H1 (cell line): ENCODE measurements at regions not wholly inside any gene's neighbourhood (a gene's known extent, or its start where the extent isn't known, plus 50 kb on each side); places are given as distances from the start of the nearest gene placed in this dataset.

ENCODE experiments used
- CTCF ChIA-PET: fragments of 300-600 bp; sonication (Branson Sonifier 250); formaldehyde crosslinking; loops from one replicate; lab custom pipeline; 2021; ENCODE audit not compliant: partially characterized antibody; lab: Charles Lee
- POLR2A ChIA-PET: fragments of 300-600 bp; sonication (Branson Sonifier 250); formaldehyde crosslinking; loops from one replicate; lab custom pipeline; 2021; ENCODE audit warnings: inconsistent platforms; ENCODE audit not compliant: partially characterized antibody; lab: Charles Lee
- DNase-seq, 2 experiments: peaks; one replicate each; pipeline versions ENCODE4 v3.0.0 to v3.0.0-alpha.2; 2010 to 2022; ENCODE audit warnings: low spot score in 2 of 2, low read depth in 1 of 2, mixed read lengths in 1 of 2
- FAIRE-seq: peaks from 2 replicates; lab custom pipeline; 2011; peaks lifted over from hg19 to GRCh38; lab: Jason Lieb, UNC
- H2AFZ ChIP-seq: 2 replicates; pipeline ENCODE4 v1.8.1; 2012; ENCODE audit warnings: low read length, inconsistent platforms
- H2AK5ac ChIP-seq: 2 replicates; pipeline ENCODE4 v1.6.1; 2013; ENCODE audit warnings: low read depth, low read length
- H2BK120ac ChIP-seq: replicated peaks from 2 replicates; pipeline ENCODE3; 2013; ENCODE audit warnings: low read depth, low read length, inconsistent platforms
- H2BK12ac ChIP-seq: 2 replicates; pipeline ENCODE4 v1.6.1; 2013; ENCODE audit warnings: low read depth, low read length
- H2BK15ac ChIP-seq: 2 replicates; pipeline ENCODE4 v1.6.1; 2013; ENCODE audit warnings: low read length
- H2BK20ac ChIP-seq: 2 replicates; pipeline ENCODE4 v1.6.1; 2013; ENCODE audit warnings: low read length
- H2BK5ac ChIP-seq: 2 replicates; pipeline ENCODE4 v1.6.1; 2013; ENCODE audit warnings: low read depth, low read length
- H3K14ac ChIP-seq: 2 replicates; pipeline ENCODE4 v1.6.1; 2013; ENCODE audit warnings: inconsistent platforms; ENCODE audit not compliant: insufficient read length
- H3K18ac ChIP-seq: 2 replicates; pipeline ENCODE4 v1.6.1; 2013; ENCODE audit warnings: low read length; ENCODE audit errors: extremely low read depth
- H3K23ac ChIP-seq: 2 replicates; pipeline ENCODE4 v1.6.1; 2013; ENCODE audit warnings: inconsistent platforms; ENCODE audit not compliant: insufficient read length
- H3K23me2 ChIP-seq: 2 replicates; pipeline ENCODE4 v1.6.1; 2013; ENCODE audit warnings: low read depth, low read length
- H3K27ac ChIP-seq: 2 replicates; pipeline ENCODE4 v1.6.1; 2011; ENCODE audit warnings: low read depth, low read length, inconsistent platforms
- H3K27me3 ChIP-seq, 4 experiments: replicated peaks in 1 of 4; 1 replicate in 1 of 4; 2 replicates in 3 of 4; pipeline versions ENCODE4 v1.6.1 to v1.8.1; 2011 to 2013; ENCODE audit warnings: low read length in 3 of 4, mild to moderate bottlenecking in 3 of 4, inconsistent platforms in 2 of 4, mixed read lengths in 2 of 4, moderate library complexity in 1 of 4; ENCODE audit not compliant: control insufficient read depth in 3 of 4, insufficient read depth in 3 of 4; ENCODE audit errors: extremely low read depth in 1 of 4
- H3K36me3 ChIP-seq, 4 experiments: 2 replicates each; pipeline versions ENCODE4 v1.6.1 to v1.8.1; 2011 to 2013; ENCODE audit warnings: mild to moderate bottlenecking in 4 of 4, low read length in 3 of 4, moderate library complexity in 2 of 4, control low read depth in 1 of 4, inconsistent platforms in 1 of 4; ENCODE audit not compliant: insufficient read depth in 4 of 4, control insufficient read depth in 2 of 4
- H3K4ac ChIP-seq: replicated peaks from 2 replicates; pipeline ENCODE3; 2013; ENCODE audit warnings: low read length, low read depth, mixed read lengths, inconsistent platforms; ENCODE audit not compliant: insufficient read length
- H3K4me1 ChIP-seq, 4 experiments: replicated peaks in 1 of 4; 1 replicate in 1 of 4; 2 replicates in 3 of 4; pipeline versions ENCODE4 v1.6.1 to v1.8.1; 2011 to 2013; ENCODE audit warnings: low read length in 3 of 4, inconsistent platforms in 2 of 4, mixed read lengths in 1 of 4; ENCODE audit not compliant: insufficient read depth in 4 of 4, control insufficient read depth in 3 of 4
- H3K4me2 ChIP-seq, 2 experiments: 2 replicates each; pipeline versions ENCODE4 v1.6.1 to v1.8.1; 2011 to 2013; ENCODE audit warnings: low read depth in 2 of 2, low read length in 2 of 2, control low read depth in 1 of 2, inconsistent platforms in 1 of 2, mild to moderate bottlenecking in 1 of 2; ENCODE audit not compliant: insufficient read depth in 1 of 2
- H3K4me3 ChIP-seq, 4 experiments: fragments of 200-600, 300-600 bp in 1 of 4; sonication (generic), shearing (Covaris generic), sonication (Bioruptor Twin) in 1 of 4; 2 replicates each; pipeline versions ENCODE4 v1.5.1 to v1.8.1; 2011 to 2016; ENCODE audit warnings: low read length in 4 of 4, low read depth in 3 of 4, control low read depth in 2 of 4, inconsistent platforms in 2 of 4, mild to moderate bottlenecking in 2 of 4, mixed read lengths in 1 of 4, moderate library complexity in 1 of 4; ENCODE audit not compliant: insufficient read depth in 2 of 4; ENCODE audit errors: extremely low read depth in 1 of 4
- H3K56ac ChIP-seq: replicated peaks from 2 replicates; pipeline ENCODE3; 2013; ENCODE audit warnings: low read depth, mild to moderate bottlenecking, mixed read lengths, low read length, inconsistent platforms; ENCODE audit not compliant: insufficient read length
- H3K79me1 ChIP-seq: 2 replicates; pipeline ENCODE4 v1.6.1; 2013; ENCODE audit warnings: low read depth, low read length, control low read depth
- H3K79me2 ChIP-seq, 2 experiments: 2 replicates each; pipeline versions ENCODE4 v1.6.1 to v1.8.1; 2012 to 2013; ENCODE audit warnings: low read length in 2 of 2, mild to moderate bottlenecking in 2 of 2, inconsistent platforms in 1 of 2; ENCODE audit not compliant: insufficient read depth in 2 of 2, control insufficient read depth in 1 of 2
- H3K9ac ChIP-seq, 4 experiments: replicated peaks in 1 of 4; 1 replicate in 1 of 4; 2 replicates in 3 of 4; pipeline versions ENCODE4 v1.6.1 to v1.8.1; 2011 to 2013; ENCODE audit warnings: low read depth in 3 of 4, low read length in 3 of 4, control low read depth in 2 of 4, mild to moderate bottlenecking in 2 of 4, moderate library complexity in 2 of 4, inconsistent platforms in 1 of 4; ENCODE audit errors: extremely low read depth in 1 of 4
- H3K9me3 ChIP-seq, 2 experiments: 2 replicates each; pipeline versions ENCODE4 v1.6.1 to v1.8.1; 2012 to 2013; ENCODE audit warnings: mild to moderate bottlenecking in 2 of 2, moderate library complexity in 2 of 2, control low read depth in 1 of 2, inconsistent platforms in 1 of 2, low read depth in 1 of 2, low read length in 1 of 2, mixed read lengths in 1 of 2; ENCODE audit not compliant: insufficient read depth in 2 of 2
- H4K20me1 ChIP-seq, 2 experiments: replicated peaks in 1 of 2; 2 replicates each; pipeline versions ENCODE3 to v1.8.1; 2011 to 2013; ENCODE audit warnings: inconsistent platforms in 2 of 2, low read length in 2 of 2, mild to moderate bottlenecking in 1 of 2; ENCODE audit not compliant: insufficient read depth in 2 of 2, control insufficient read depth in 1 of 2
- H4K5ac ChIP-seq: 2 replicates; pipeline ENCODE4 v1.6.1; 2013; ENCODE audit warnings: low read length, low read depth, mixed read lengths, inconsistent platforms; ENCODE audit not compliant: insufficient read length
- H4K8ac ChIP-seq: 2 replicates; pipeline ENCODE4 v1.8.0; 2013; ENCODE audit warnings: mild to moderate bottlenecking, moderate library complexity, low read length, inconsistent platforms; ENCODE audit not compliant: insufficient read depth; ENCODE audit errors: extremely low read depth
- H4K91ac ChIP-seq: replicated peaks from 2 replicates; pipeline ENCODE3; 2013; ENCODE audit warnings: low read length, mixed read lengths, inconsistent platforms; ENCODE audit not compliant: insufficient read length
- ATF3 ChIP-seq: IDR thresholded peaks from 2 replicates; pipeline ENCODE4 v1.6.1; 2011; ENCODE audit warnings: low read depth, mild to moderate bottlenecking, low read length; ENCODE audit not compliant: insufficient read depth
- HDAC2 ChIP-seq, 2 experiments: fragments of 300-600 bp in 1 of 2; sonication (generic) in 1 of 2; IDR thresholded peaks; 2 replicates each; pipeline ENCODE4 v1.6.1; 2011 to 2012; ENCODE audit warnings: low read depth in 2 of 2, low read length in 2 of 2, mild to moderate bottlenecking in 2 of 2, moderate library complexity in 2 of 2, borderline replicate concordance in 1 of 2, inconsistent platforms in 1 of 2
- HDAC6 ChIP-seq: IDR thresholded peaks from one replicate; pipeline ENCODE4 v1.7.1; 2012; ENCODE audit warnings: low read depth, mild to moderate bottlenecking, inconsistent platforms, low read length, moderate library complexity
- KDM1A ChIP-seq: fragments of 200-600, 300-600 bp; sonication (generic); IDR thresholded peaks from 2 replicates; pipeline ENCODE4 v1.7.1; 2016; ENCODE audit warnings: mild to moderate bottlenecking, low read length, borderline replicate concordance
- NANOG ChIP-seq: IDR thresholded peaks from 2 replicates; pipeline ENCODE4 v1.6.1; 2011; ENCODE audit warnings: low read length, low read depth, mild to moderate bottlenecking, inconsistent platforms; ENCODE audit not compliant: insufficient read depth, poor library complexity, severe bottlenecking
- RAD21 ChIP-seq, 2 experiments: IDR thresholded peaks in 1 of 2; conservative IDR thresholded peaks in 1 of 2; 2 replicates each; pipeline ENCODE4 v1.6.1; 2011; ENCODE audit warnings: low read depth in 2 of 2, low read length in 2 of 2, improper control_type of control experiment in 1 of 2, inconsistent platforms in 1 of 2, mild to moderate bottlenecking in 1 of 2, moderate library complexity in 1 of 2
- TEAD4 ChIP-seq: IDR thresholded peaks from 2 replicates; pipeline ENCODE4 v1.6.1; 2012; ENCODE audit warnings: low read depth, low read length, inconsistent platforms, mixed read lengths
- YY1 ChIP-seq: IDR thresholded peaks from 2 replicates; pipeline ENCODE4 v1.6.1; 2011; ENCODE audit warnings: low read depth, mild to moderate bottlenecking, low read length
- WGBS, 2 experiments: shearing (Covaris generic) in 1 of 2; methylation state at CpG; one replicate each; pipeline versions ENCODE4 v1.1.6 to v1.1.7; 2013 to 2015; ENCODE audit warnings: low lambda C conversion rate in 2 of 2, mixed read lengths in 2 of 2, inconsistent platforms in 1 of 2, low coverage in 1 of 2, missing lambda C conversion rate in 1 of 2; ENCODE audit not compliant: insufficient replicate concordance in 2 of 2, insufficient coverage in 1 of 2, insufficient read length in 1 of 2; ENCODE audit errors: extremely low coverage in 1 of 2, missing lambda C conversion rate in 1 of 2; 5-methylcytosine and 5-hydroxymethylcytosine counted together

- DNase-seq = no peak
- POLR2A ChIA-PET = no interaction called here
- no peaks in the 10 kb centered on the region for H3K36me3 ChIP-seq
- H2BK20ac ChIP-seq = no peak overlapping the region
- no peak overlapping the region for H2BK12ac ChIP-seq
- no peak overlapping the region for H4K5ac ChIP-seq
- H3K4me2 ChIP-seq = no peak overlapping the region
- no peak overlapping the region for H3K4me3 ChIP-seq
- H2BK120ac ChIP-seq = no peak overlapping the region
- H3K23me2 ChIP-seq = no peaks in the 10 kb centered on the region; the same call in 1 of the 2 replicates
- no peaks in the 10 kb centered on the region for H3K4me1 ChIP-seq
- H3K79me1 ChIP-seq = no peaks in the 10 kb centered on the region
- H4K8ac ChIP-seq = no peak overlapping the region
- H3K9me3 ChIP-seq = no peaks in the 10 kb centered on the region
- no peak overlapping the region for H3K18ac ChIP-seq
- no peak overlapping the region for H3K56ac ChIP-seq
- no peak overlapping the region for H3K23ac ChIP-seq
- H3K27me3 ChIP-seq = no peaks in the 10 kb centered on the region
- no peak overlapping the region for H3K4ac ChIP-seq
- TF ChIP-seq RAD21 (IDR thresholded peaks at IDR 0.05 in 1 of 2, conservative IDR thresholded peaks at IDR 0.05 in 1 of 2; ENCODE audit: low read depth in 2 of 2, low read length in 2 of 2) (no peak), TEAD4 (no peak), NANOG (no peak), YY1 (no peak), HDAC6 (no peak), ATF3 (no peak), KDM1A (no peak), HDAC2 (IDR thresholded peaks at IDR 0.05; ENCODE audit: borderline replicate concordance in 1 of 2, low read depth in 2 of 2, low read length in 2 of 2) (no peak)
- CTCF ChIA-PET = no interaction called here
- WGBS, 2 experiments = 100% methylated on average over 1 of the region's 1 CpG; no CpG with 5 or more reads in 1 of the 2 experiments
- no peak overlapping the region for H2BK5ac ChIP-seq
- H3K14ac ChIP-seq = no peak overlapping the region
- no peak for FAIRE-seq
- H3K27ac ChIP-seq = no peak overlapping the region
- no peak overlapping the region for H3K9ac ChIP-seq
- H2BK15ac ChIP-seq = no peak overlapping the region
- no peaks in the 10 kb centered on the region for H4K20me1 ChIP-seq
- H3K79me2 ChIP-seq = no peaks in the 10 kb centered on the region
- no peak overlapping the region for H2AFZ ChIP-seq
- H2AK5ac ChIP-seq = no peak overlapping the region
- H4K91ac ChIP-seq = no peak overlapping the region
These were observed 408.7 kb upstream of the NOVA1 start for GRCh38 chr14:27006570-27006969.
